Hematopoietic multipotent progenitor cell treated with erythropoietin and hydrocortisone succinate and interleukin-3 and kit ligand, for 6 days (in vitro differentiated cells): ENCODE measurements at regions not wholly inside any gene's neighbourhood (a gene's known extent, or its start where the extent isn't known, plus 50 kb on each side); places are given as distances from the start of the nearest gene placed in this dataset.
A peak's percentile ranks its signal among the peaks of the same experiment; 100 is the strongest.
"Not testable (repeated sequence)": the region's sequence is repeated elsewhere in the genome, so short reads cannot be mapped to it uniquely, and the experiment has no call there.

Experiments used
- DNase-seq: peaks from one replicate; pipeline ENCODE4 v3.0.0-alpha.2; 2015

DNA sequence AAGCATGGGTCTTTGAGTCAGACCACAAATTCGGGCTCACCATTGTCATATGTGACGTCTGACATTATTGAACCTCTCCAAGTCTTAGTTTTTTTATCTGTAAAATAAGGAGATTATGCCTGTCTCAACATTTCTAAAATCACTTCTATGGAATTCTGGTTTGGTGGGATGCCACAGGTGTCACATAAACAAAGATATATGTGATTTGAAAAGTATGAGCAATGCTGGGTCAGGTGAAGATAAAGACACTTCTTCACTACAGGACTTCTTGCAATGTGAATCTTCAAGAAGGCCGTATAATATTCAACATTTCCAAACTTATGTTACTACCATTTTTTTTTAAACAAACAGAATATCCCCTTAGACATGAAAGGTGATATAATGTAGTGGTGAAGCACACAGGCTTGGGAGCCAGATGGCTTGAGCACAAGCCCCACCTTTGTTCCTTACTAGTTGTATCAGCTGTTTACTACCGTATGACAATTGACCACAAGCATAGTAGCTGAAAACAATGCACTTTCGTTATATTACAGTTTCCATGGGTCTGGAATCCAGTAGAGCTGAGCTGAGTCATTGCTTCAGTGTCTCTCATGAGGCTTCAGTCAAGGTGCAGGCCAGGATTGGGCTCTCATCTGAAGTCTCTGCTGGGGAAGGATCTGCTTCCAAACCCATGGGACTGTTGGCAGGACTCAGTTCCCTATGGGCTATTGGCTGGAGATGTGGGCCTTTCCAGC, 87.7 kb downstream of the UTP18 start:
- DNase-seq: no peak

DNA sequence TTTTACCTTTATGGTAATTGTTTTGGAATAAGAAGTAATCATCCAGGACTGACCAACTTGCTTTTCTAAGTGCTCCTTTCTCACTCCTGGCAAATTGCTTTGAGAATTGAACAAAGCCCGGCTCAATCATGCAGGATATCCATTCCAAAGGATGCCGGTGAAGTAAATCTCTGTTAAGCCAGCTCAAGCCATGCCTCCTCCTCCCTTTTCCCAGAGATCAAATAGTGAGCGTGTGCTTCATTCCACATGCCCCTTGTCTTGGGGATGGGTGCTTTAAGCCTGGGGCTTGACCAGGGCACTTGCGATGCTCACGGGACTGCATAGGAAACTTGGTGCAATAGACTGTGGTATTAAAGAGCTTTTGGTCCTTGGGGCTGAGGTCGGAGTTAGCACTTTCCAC, 90.7 kb downstream of the UTP18 start:
- DNase-seq: no peak

DNA sequence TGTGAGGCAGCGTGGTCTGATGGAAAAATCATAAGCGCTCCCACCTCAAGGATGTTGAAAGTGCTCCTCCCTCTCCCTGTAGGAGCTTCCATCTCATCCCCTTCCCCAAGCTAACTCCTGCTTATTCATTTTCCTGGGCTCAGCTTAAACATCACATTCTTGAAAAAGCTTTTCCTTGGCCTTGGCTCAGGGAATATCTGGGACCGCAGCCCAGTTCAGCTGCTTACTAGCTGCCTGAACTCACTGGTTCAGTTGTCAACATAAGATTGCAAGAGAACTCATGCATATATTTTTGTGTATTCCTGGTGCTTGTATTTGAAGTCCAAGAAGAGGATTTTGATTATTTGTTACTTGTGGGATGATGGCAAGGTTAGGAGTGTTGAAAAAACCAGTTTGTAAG, 91.5 kb downstream of the UTP18 start:
- DNase-seq: no peak

DNA sequence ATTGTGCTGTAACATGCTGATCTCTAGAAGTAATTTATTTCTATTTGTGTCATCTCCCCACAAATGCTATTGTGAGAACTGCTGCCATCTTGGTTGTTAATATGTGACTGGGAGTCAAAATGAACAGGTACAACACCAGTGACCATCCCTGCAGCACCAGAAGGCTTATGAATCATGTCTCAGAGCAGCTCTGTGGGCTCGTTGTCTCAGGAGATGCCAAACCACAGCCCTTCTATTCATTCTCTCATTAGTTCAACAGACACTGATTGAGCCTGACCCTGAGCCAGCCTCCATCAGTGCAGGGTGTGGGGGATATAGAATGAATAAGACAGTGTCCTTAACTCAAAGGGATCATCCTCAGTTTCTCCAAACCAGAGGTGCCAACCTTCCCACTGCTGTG, 92.5 kb downstream of the UTP18 start:
- DNase-seq: no peak

DNA sequence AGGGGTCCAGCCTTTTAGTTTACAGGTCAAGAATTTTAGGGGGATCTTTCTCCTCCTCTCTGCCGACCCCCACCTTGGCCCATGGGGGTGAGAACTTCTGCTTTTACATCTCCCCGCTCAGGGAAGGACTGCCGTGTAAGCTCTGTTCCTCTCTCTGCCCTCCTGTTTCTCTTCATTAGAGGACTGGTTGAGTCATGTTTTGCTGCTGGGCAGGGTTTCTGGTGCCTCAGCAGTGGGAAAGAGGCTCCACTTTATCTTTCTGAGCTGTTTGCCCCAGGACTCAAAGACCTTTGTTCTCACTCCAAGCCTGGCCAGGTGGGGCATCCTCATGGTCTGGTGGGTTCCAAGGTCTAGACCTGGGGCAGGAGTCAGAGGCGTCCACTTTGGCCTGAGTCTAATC, 93.0 kb downstream of the UTP18 start:
- no peak for DNase-seq

DNA sequence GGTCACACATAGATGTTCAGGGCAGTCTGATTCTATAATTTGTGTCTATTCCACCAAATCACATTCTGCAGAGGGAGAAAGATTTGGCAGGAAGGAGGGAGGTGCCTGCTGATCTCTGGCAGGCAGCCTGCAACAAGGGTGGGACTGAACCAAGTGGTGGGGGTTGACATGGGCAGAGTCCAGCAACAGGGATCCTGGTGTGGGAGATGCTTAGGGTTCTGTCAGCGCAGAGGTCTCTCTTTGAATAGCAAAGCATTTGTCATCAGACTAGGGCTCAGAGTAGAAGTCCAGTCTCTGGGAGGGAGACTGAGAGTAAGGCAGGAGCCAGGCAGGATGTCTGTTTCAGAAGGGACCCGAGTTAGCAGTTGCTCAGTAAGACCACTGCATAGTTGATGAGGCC, 94.6 kb downstream of the UTP18 start:
- DNase-seq: no peak

DNA sequence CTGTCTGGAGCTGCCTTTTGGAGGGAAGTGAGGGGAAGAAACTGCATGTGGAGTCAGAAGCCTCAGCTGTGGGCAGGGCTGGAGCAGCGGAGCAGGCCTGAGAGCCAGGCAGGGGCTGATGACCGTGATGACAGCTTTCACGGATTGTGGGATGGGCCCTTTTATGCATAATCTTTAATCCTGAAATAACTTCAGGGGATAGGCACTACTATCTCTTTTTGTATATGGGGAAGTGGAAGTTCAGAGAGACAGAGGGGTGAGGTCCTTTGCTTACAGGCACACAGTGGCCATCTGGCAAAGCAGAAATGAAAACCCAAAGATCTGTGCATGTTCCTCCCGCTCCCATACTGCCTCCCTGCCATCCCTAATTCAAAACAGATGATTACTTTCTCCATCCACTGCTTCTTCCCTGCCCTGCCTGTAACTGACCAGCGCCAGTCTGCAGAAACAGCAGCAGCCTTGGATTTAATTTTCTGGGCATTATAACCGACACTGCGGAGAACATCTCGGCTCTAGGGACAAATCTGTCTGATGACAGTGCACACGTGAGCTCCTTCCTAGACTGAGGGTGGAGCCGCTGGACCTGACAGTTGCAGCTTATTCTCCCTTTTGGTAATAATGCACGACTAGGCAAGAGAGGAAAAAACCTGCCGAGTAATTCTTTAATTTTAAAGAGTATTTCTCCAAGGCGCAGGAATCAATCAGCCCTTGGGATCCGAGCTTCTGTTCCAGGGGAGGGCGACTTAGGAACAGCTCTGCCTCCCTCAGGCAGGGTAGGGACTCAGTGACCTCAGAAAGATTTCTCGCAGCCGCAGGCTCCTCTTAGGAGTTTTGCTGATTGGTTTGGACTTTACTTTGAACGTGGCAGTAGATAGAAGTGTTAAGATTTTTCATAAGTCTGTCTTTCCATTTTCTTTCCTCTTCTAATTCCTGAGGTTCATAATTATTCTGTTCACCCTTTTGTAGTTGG, 95.4 kb downstream of the UTP18 start:
- DNase-seq: no peak

DNA sequence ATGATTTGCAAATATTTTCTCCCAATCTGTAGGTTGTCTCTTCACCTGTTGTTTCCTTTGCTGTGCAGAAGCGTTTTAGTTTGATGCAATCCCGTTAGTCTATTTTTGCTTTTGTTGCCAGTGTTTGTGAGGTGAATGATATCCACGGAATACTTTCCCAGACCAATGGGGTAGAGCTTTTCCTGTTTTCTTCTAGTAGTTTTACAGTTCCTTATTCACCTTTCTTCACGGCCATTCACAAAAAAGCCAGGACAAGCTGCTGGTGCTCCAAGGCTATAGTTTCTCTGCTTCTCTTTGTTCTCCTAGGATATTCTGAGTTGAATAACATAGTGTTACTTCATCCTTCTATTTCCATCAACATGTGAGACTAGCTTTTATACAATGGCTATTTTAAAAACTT, 98.7 kb downstream of the UTP18 start:
- DNase-seq: no peak

DNA sequence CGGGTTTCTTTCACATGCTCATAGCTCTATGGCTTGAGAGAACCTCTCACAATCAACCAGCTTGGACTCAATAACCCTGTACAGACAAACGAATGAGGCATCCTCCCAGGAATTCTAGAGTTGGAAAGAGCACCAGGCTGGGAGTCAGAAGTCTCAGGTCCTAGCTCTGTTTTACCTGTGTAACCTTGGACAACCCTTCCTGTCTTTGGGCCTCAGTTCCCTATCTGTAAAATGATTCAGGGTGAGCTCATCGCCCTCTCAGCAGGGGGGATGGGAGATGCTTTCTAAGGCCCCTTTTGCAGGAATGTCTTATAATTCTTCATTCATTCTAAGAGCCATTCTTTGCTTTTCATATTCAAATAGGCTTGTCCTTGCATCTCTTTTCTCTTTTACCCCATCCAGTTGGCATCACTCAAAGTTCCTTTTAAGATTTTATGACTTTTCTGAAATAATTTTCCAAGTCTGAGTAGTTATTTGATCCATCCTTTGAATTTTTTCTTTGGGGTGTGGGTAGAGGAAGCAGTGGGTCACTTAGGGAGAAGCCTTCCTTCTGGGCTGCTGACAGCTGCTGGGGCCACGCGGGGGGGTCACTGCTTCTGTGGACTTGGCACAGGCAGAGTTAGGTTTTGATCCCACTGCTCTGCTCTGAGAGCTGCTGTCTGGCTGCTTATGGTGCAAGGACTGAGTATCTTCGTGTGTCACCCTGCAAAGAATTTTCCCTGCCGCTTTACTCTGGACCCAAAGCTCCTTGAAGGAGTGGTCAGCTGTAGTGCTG, 102.7 kb downstream of the UTP18 start:
- DNase-seq: no peak

DNA sequence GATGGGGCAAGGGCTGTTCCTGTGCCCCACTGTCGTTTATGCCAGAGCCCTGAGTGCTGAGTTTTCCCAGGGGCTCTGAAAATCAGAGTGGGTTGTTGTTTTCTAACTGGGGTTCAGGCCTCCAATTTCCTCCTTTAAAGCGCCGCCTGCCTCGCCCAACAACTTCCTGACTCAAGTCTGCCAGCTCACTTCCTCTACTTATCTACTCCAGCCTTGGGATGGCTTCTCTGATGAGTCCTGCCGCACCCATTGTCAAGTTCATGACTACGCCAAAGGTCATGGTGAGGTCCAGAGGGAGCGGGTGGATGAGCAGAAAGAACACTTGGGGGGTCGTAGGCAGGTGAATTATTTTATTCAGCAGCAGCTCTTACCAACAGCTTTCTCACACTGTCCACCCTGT, 104.7 kb downstream of the UTP18 start:
- peak; percentile 25 for DNase-seq

DNA sequence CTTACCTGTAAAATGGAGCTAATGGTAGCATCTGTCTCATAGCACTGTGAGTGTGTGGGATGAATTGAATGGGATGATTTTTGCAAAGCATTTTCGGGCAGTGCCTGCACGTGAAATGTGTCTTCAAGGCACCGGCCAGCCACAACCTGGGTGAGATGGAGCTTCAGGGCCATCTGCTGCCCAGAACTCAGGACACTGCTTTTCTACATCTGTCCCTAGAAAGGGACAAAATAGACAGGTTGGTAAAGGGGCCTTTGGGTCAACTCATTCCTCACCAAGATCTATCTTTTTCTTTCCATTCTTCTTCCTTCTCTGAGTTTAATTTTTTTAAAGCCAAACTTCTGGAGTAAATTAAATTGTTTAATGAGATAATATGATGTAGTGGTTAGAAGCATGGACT, 106.5 kb downstream of the UTP18 start:
- DNase-seq: no peak

DNA sequence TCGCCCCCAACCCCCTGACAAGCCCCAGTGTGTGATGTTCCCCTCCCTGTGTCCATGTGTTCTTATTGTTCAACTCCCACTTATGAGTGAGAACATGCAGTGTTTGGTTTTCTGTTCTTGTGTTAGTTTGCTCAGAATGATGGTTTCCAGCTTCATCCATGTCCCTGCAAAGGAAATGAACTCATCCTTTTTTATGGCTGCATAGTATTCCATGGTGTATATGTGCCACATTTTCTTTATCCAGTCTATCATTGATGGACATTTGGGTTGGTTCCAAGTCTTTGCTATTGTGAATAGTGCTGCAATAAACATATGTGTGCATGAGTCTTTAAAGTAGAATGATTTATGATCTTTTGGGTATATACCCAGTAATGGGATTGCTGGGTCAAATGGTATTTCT, 107.5 kb downstream of the UTP18 start:
- not testable (repeated sequence) for DNase-seq

DNA sequence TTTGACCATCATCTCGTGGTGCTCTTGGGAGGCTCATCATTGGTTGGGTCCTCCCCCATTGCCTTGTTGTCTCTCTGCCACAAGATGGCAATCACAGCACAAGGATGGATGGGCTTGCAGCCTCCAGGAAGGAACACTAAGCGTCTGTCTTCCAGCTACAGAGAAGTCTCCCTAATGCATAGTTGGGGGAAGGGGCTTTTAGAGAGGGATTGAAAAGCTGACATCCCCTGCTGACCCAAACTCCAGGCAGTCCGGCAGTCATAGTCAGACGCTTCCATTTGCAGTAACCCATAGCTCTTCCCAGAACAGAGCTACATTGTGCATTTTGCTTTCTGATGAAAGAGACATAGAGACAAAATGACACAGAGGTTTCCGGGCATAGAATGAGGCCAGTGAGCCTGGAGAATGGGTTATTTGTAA, 111.4 kb downstream of the UTP18 start:
- DNase-seq: peak; percentile 80

DNA sequence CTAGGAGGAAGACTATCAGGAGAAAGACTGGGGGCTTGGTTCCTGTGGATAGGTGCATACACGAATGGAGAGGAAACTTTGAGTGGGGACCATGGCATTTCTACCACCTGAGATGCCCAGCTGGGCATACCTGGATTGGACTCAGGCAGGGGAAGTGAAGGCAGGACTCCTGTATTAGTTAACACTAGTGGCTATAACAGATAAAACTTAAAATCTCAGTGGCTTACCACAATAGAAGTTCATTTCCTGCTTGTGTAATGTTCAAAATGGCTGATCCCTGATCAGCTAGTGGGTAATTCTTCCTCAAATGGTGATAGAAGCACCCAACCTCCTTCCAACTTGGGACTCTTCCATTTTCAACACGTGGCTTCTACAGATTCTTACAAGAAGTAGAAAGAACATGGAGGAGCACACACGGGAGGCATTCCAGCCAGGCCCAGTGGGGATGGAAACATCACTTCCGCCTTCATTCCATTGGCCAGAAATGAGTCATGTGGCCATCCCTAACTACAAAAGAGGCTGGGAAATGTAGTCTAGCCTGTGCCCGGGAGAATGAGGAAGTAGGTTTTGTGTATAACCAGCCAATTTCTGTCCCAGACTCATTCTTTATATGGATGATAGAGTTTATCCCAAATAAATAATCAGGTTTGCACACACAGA, 112.1 kb downstream of the UTP18 start:
- peak; percentile 80 for DNase-seq

DNA sequence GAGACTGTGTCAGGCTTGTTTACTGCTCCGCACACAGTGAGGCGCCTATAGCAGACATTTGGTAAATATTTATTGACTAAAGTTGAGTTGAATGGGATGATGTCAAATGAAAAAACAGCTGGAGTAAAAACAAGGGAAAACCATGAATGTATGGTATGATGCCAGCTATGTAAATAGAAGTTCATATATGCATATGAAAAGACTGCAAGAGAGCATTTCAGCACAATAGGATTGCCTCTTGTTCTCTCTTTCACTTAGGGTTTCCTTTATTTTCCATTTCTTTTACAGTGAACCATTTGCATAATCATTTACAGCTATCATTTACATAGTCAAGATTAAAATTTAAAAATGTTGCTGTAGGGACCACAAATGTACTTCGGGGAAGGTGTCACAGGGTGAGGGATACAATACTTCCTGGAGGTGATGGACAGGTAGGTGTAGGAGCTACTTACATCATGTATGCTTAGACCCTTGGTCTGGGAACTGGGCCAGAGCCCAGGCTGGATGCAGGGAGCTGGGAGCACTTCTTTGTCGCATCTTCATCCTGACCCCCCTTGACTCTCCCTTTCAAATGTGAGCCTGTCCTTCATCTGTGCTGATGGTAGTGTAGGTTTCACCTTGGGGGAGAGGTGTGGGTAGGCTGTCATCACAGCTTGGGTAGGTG, 113.3 kb downstream of the UTP18 start:
- no peak for DNase-seq

DNA sequence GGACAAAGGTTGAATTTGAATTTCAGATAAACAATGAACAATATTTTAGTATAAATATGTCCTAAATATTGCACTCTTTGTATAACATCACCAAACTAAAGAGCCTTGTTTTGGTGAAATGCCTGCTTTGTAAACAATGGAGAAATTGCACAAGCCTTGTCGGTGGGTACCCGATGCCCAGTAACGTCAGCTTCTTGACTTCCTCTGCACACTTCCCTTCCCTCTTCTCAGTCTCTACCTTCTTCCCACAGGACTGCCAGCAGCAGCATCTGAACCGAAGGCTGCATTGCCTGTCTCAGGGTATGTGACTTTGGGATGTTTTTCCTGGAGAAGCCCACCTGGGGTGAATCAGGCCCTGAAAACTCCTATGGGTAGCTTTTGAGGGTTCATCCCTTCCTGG, 113.9 kb downstream of the UTP18 start:
- no peak for DNase-seq

DNA sequence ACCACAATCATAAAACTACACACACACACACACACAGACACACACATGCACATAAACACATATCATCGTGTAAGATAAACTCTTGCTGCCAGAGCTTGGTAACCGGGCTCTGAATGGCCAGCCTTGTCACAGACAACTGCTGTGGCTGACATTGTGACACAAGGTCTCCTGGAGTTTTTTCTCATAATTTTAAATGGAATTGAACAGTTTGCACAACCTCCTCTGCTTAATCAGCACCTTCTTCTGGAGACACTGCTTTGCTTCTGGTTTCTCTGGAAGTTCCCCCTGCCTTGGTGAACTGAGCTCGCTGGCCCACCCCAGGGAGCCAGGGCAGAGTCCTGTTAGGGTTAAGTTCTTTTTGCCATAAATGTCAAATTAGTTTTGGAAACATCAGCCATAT, 115.4 kb downstream of the UTP18 start:
- DNase-seq: no peak

DNA sequence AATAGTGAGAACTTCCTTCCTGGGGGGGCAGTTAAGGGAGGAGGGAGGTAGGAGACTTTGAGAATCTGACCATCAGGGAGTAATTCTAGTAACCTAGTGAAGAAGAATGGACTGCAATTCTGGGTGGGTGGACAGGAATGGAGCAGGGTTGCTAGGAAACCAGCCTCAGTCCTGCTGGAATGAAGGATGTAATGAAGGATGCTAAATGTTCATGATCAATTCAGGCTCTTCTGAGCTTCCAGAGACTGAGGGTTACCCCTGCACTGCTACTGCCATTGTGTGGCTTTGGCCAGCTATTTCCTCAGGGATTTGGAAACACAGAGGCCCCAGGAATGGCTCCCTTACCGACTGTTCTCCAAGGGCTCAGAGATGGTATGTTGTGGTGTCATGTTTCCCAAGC, 116.4 kb downstream of the UTP18 start:
- DNase-seq: no peak

DNA sequence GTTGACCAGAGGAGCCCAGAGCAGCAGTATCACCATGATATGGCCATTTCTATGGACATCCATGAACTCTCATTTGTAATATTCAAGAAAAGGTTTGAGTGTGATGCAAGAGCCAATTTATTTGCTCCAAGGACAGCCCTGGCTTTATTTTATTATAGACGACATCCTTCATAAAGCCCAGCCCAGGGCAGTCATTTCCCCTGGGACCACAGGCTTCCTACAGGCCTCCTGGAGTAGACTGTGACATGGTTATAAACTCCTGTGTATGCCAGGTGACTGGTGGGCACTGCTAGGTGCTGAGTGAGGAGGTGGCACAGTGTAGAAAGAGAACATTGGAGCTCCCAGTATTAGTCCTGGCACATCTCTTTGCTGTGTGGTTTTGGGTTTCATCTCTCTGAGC, 120.9 kb downstream of the UTP18 start:
- DNase-seq: no peak

DNA sequence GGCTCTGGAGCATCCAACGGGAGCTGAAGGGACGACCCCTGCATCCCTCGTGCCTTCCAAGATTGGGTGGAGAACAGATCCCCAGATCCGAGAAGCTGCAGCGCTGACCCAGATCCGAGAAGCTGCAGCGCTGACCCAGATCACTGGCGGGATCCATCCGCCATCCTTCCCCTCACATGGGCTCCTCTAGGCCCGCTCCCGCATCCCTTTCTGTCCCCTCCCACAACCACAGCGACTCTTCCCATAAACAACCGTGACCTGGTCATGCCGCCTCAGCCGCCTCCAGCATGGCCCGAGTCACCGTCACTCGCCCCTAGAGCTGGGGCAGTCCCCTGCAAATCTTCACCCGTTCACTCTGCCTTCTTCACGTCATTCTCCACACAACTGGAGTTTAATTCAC, 124.9 kb downstream of the UTP18 start:
- DNase-seq: no peak

DNA sequence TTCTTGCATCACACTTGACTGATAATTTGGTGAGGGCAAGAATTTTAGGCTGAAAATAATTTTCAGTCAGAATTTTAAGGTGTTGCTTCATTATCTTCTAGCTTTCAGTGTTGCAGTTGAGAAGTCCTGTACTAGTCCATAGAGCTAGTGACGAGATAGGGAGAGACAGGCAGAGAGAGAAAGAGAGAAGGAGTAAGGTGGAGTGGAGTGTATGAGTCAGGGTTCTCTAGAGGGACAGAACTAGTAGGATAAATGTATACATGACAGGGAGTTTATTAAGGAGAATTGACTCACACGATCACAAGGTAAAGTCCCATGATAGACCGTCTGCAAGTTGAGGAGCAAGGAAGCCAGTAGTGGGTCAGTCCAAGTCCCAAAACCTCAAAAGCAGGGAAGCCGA, 127.2 kb downstream of the UTP18 start:
- DNase-seq: no peak

DNA sequence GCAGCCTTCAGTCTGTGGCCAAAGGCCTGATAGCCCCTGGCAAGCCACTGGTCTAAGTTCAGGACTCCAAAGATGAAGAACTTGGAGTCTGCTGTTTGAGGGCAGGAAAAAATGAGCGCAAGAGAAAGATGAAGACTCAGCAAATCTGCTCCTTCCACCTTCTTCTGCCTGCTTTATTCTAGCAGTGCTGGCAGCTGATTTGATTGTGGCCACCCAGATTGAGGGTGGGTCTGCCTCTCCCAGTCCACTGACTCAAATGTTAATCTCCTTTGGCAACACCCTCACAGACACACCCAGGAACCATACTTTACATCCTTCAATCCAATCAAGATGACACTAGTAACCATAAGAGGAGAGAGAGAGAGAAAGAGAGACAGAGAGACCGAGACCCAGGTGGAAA, 127.6 kb downstream of the UTP18 start:
- DNase-seq: no peak
